Astrocyte (in vitro differentiated cells and primary cell): ENCODE measurements at regions not wholly inside any gene's neighbourhood (a gene's known extent, or its start where the extent isn't known, plus 50 kb on each side); places are given as distances from the start of the nearest gene placed in this dataset.
"Not testable (repeated sequence)": the region's sequence is repeated elsewhere in the genome, so short reads cannot be mapped to it uniquely, and the experiment has no call there.

ENCODE experiments used
- DNase-seq: peaks from one replicate; pipeline ENCODE4 v3.0.0-alpha.2; 2010; ENCODE audit warnings: low read depth
- FAIRE-seq: peaks from 2 replicates; lab custom pipeline; 2011; peaks lifted over from hg19 to GRCh38; lab: Jason Lieb, UNC
- H2AFZ ChIP-seq: 2 replicates; pipeline ENCODE4 v1.6.0; 2012; ENCODE audit warnings: low read depth, low read length, inconsistent platforms
- H3K27ac ChIP-seq: 2 replicates; pipeline ENCODE4 v1.5.1; 2011; ENCODE audit warnings: low read depth, low read length, inconsistent platforms
- H3K27me3 ChIP-seq: 2 replicates; pipeline ENCODE4 v1.6.0; 2011; ENCODE audit warnings: low read length, inconsistent platforms; ENCODE audit not compliant: insufficient read depth
- H3K36me3 ChIP-seq: 2 replicates; pipeline ENCODE4 v1.5.1; 2011; ENCODE audit warnings: low read length, inconsistent platforms; ENCODE audit not compliant: insufficient read depth
- H3K4me1 ChIP-seq: 2 replicates; pipeline ENCODE4 v1.5.1; 2011; ENCODE audit warnings: low read length, inconsistent platforms; ENCODE audit not compliant: insufficient read depth
- H3K4me2 ChIP-seq: 2 replicates; pipeline ENCODE4 v1.6.0; 2012; ENCODE audit warnings: low read length, inconsistent platforms
- H3K4me3 ChIP-seq: 2 replicates; pipeline ENCODE4 v1.5.1; 2011; ENCODE audit warnings: low read depth, mild to moderate bottlenecking, low read length, inconsistent platforms; ENCODE audit not compliant: insufficient read depth
- H3K79me2 ChIP-seq: 2 replicates; pipeline ENCODE4 v1.6.0; 2012; ENCODE audit warnings: mild to moderate bottlenecking, low read length, inconsistent platforms; ENCODE audit not compliant: insufficient read depth
- H3K9ac ChIP-seq: 2 replicates; pipeline ENCODE4 v1.6.0; 2012; ENCODE audit warnings: mild to moderate bottlenecking, low read length, inconsistent platforms
- H3K9me3 ChIP-seq: 2 replicates; pipeline ENCODE4 v1.5.1; 2012; ENCODE audit warnings: low read depth, mild to moderate bottlenecking, low read length, inconsistent platforms; ENCODE audit not compliant: insufficient read depth
- H4K20me1 ChIP-seq: 2 replicates; pipeline ENCODE4 v1.6.0; 2012; ENCODE audit warnings: low read length, inconsistent platforms; ENCODE audit not compliant: insufficient read depth
- H3K27ac Mint-ChIP-seq: one replicate; pipeline ENCODE4 v1.8.0; 2021; ENCODE audit warnings: mild to moderate bottlenecking, mixed read lengths; ENCODE audit not compliant: unreplicated experiment
- H3K27me3 Mint-ChIP-seq: one replicate; pipeline ENCODE4 v1.8.0; 2021; ENCODE audit warnings: low read depth, mixed read lengths; ENCODE audit not compliant: unreplicated experiment
- H3K36me3 Mint-ChIP-seq: one replicate; pipeline ENCODE4 v1.8.0; 2021; ENCODE audit warnings: low read depth, mixed read lengths; ENCODE audit not compliant: unreplicated experiment
- H3K4me1 Mint-ChIP-seq: one replicate; pipeline ENCODE4 v1.8.0; 2021; ENCODE audit warnings: low read depth, mixed read lengths; ENCODE audit not compliant: unreplicated experiment
- H3K4me3 Mint-ChIP-seq: one replicate; pipeline ENCODE4 v1.8.0; 2021; ENCODE audit warnings: mild to moderate bottlenecking, moderate library complexity, mixed read lengths; ENCODE audit not compliant: unreplicated experiment
- H3K9me3 Mint-ChIP-seq: one replicate; pipeline ENCODE4 v1.8.0; 2021; ENCODE audit warnings: mild to moderate bottlenecking, mixed read lengths; ENCODE audit not compliant: unreplicated experiment
- CTCF ChIP-seq: IDR thresholded peaks from 2 replicates; pipeline ENCODE4 v1.5.1; 2011; ENCODE audit warnings: low read depth, mild to moderate bottlenecking, inconsistent platforms, low read length, moderate library complexity; ENCODE audit not compliant: insufficient read depth
- EZH2 ChIP-seq: IDR thresholded peaks from 2 replicates; pipeline ENCODE4 v1.6.1; 2012; ENCODE audit warnings: mild to moderate bottlenecking, low read length, inconsistent platforms; ENCODE audit not compliant: insufficient read depth

- Histone ChIP-seq H4K20me1 (no peaks in the 10 kb centered on the region), H3K27me3 (no peaks in the 10 kb centered on the region), H3K4me3 (no peak overlapping the region), H3K36me3 (no peaks in the 10 kb centered on the region), H3K9me3 (no peaks in the 10 kb centered on the region), H3K9ac (no peak overlapping the region), H3K4me1 (no peaks in the 10 kb centered on the region), H3K27ac (no peak overlapping the region), H3K79me2 (no peaks in the 10 kb centered on the region), H3K4me2 (no peak overlapping the region), H2AFZ (no peak overlapping the region)
- TF ChIP-seq CTCF (no peak), EZH2 (no peak)
- no peak for FAIRE-seq
- no peak for DNase-seq
- H3K4me1 Mint-ChIP-seq: no peaks in the 10 kb centered on the region
- peaks cover 18% of the 10 kb centered on the region for H3K27me3 Mint-ChIP-seq
- no peak overlapping the region for H3K4me3 Mint-ChIP-seq
- no peak overlapping the region for H3K27ac Mint-ChIP-seq
- no peaks in the 10 kb centered on the region for H3K9me3 Mint-ChIP-seq
- H3K36me3 Mint-ChIP-seq: no peaks in the 10 kb centered on the region
Observed at GRCh38 chr1:182317611-182318161, 73.9 kb downstream of the GLUL start.

- H3K79me2 ChIP-seq, H3K27ac Mint-ChIP-seq, H3K36me3 Mint-ChIP-seq, H3K27ac ChIP-seq, H3K9me3 Mint-ChIP-seq, H4K20me1 ChIP-seq, H3K27me3 ChIP-seq, FAIRE-seq, H3K9me3 ChIP-seq, DNase-seq, H3K36me3 ChIP-seq, H3K9ac ChIP-seq, H2AFZ ChIP-seq, H3K4me1 ChIP-seq, H3K4me1 Mint-ChIP-seq, H3K4me3 ChIP-seq, H3K4me3 Mint-ChIP-seq, H3K4me2 ChIP-seq: not testable (repeated sequence)
- H3K27me3 Mint-ChIP-seq: peaks cover 18% of the 10 kb centered on the region
Observed at GRCh38 chr1:182316454-182316853, 75.1 kb downstream of the GLUL start.

DNA sequence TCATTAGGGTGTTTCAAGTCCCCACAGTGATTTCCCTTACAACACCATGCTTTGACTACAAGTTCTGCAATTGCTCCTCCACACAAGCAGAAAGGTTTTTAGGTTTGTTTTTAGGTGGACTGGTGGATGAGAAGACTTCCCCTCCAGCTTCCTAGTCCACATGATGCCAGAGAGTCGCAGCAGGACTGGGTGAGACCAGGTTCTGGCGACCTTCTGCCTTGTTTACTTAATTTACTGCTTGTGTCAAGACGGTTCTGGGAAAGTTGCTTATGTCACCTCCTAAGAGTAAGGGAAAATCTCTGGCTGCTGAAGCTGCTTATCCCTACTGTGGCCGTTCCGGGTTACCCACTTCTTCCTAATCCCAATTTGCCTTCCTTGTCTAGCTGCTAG, 76.4 kb downstream of the GLUL start:
- no peaks in the 10 kb centered on the region for H3K9me3 ChIP-seq
- no peaks in the 10 kb centered on the region for H3K79me2 ChIP-seq
- no peak overlapping the region for H3K9ac ChIP-seq
- Mint-ChIP-seq H3K27me3 (peaks cover 18% of the 10 kb centered on the region), H3K27ac (no peak overlapping the region), H3K36me3 (no peaks in the 10 kb centered on the region), H3K9me3 (no peaks in the 10 kb centered on the region), H3K4me1 (no peaks in the 10 kb centered on the region), H3K4me3 (no peak overlapping the region)
- H2AFZ ChIP-seq: no peak overlapping the region
- no peaks in the 10 kb centered on the region for H3K36me3 ChIP-seq
- H3K4me3 ChIP-seq: no peak overlapping the region
- no peak overlapping the region for H3K4me2 ChIP-seq
- FAIRE-seq (no peak), DNase-seq (no peak)
- no peak overlapping the region for H3K27ac ChIP-seq
- H4K20me1 ChIP-seq: no peaks in the 10 kb centered on the region
- no peaks in the 10 kb centered on the region for H3K27me3 ChIP-seq
- no peaks in the 10 kb centered on the region for H3K4me1 ChIP-seq
- no peak for TF ChIP-seq CTCF
- no peak for TF ChIP-seq EZH2
